HG02943 (cell line): ENCODE measurements at regions not wholly inside any gene's neighbourhood (a gene's known extent, or its start where the extent isn't known, plus 50 kb on each side); places are given as distances from the start of the nearest gene placed in this dataset.

Source experiments
- ATAC-seq: cut with Tn5 transposase; IDR thresholded peaks from one replicate; pipeline ENCODE4 v1.9.1; 2021; ENCODE audit warnings: mild to moderate bottlenecking, low read depth, moderate library complexity; ENCODE audit not compliant: unreplicated experiment

DNA sequence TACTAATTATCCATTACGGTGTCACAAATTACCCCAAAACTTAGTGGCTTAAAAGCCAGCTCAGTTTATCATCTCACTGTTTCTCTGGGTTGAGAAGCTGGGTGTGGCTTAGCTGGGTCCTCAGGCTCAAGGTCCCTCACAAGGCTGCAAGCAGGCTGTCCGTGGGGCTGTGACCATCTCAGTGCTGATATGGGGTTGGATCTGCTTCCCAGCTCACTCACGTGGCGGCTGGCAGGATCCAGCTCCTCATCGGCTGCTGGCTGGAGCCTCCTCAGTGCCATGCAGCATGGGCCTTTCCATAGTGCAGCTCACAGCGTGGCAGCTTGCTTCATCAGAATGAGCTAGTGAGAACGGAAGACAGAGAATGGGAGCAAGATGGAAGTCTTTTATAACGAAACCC lies 128.5 kb upstream of the CPEB4 start:
- no peak for ATAC-seq

DNA sequence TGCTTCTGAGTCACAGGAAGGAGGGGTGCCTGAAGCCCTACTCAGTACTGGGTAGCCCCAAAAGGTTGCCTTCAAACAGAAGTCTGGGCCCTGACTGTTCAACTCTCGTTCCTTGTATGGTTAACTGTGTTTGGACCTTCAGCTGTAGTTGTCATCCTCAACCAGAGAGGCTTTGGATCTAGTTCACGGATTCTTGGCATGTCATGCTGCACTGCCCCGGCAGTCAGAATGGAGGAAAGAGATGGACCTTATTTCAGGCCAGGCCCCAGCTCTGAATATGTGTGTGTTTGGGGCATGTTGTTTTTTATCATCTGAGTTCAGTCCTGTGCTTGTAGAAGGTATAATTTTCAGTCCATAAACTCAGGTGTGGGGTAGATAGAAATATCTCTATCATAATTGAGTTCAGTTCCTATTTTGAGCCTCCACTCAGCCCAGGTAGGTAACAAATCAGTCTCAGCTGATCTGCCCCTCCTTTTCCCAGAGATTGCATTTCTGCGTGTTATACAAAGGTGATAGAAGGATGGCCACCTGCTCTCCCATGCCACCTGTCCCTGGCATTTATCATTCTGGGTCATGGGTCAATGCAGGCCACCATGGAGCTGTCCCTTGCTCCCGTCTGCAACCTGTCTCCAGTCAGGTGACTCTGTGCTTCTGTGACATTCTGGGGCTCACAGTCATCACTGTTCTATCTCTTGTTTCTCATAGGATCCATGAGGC lies 127.5 kb upstream of the CPEB4 start:
- no peak for ATAC-seq

DNA sequence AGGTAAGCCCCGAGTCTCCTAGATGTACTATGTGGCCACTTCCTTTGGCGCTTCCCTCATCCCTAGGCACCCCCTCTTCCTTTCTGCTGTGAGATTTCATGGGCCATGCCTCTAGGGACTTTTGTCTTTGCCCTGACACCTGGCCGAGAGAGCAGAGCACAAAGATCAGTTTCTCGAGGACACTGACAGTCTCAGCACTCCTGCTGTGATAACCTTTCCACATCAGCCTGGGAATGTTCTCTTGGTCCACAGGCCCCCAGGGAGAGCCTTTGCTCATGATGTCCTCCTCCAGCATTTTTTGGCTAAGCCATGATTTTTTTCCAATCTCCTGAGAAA lies 127.0 kb upstream of the CPEB4 start:
- ATAC-seq: no peak

- ATAC-seq: no peak
Observed at GRCh38 chr5:173762045-173762444, 126.1 kb upstream of the CPEB4 start.

GRCh38 chr5:173762930-173763329 lies 125.2 kb upstream of the CPEB4 start:
- ATAC-seq: no peak

DNA sequence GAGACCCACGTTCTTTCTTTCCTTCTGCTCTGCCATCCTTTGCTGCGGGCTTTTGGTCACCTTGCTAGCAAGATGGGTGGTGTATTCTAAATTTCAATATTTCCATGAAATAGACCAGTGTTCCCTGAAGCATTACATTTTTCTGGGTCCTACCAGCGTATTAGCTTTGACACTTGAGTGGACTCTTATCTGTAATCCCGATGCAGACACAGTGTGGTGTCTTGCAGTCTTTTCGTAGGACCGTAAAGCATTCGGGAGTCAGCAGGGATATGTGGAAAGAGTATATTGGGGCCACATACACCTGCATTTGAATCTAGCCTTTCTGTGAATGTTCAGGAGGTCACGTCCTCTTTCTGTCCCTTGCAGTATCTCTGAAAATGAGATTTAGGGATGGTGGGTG lies 124.7 kb upstream of the CPEB4 start:
- ATAC-seq: no peak

DNA sequence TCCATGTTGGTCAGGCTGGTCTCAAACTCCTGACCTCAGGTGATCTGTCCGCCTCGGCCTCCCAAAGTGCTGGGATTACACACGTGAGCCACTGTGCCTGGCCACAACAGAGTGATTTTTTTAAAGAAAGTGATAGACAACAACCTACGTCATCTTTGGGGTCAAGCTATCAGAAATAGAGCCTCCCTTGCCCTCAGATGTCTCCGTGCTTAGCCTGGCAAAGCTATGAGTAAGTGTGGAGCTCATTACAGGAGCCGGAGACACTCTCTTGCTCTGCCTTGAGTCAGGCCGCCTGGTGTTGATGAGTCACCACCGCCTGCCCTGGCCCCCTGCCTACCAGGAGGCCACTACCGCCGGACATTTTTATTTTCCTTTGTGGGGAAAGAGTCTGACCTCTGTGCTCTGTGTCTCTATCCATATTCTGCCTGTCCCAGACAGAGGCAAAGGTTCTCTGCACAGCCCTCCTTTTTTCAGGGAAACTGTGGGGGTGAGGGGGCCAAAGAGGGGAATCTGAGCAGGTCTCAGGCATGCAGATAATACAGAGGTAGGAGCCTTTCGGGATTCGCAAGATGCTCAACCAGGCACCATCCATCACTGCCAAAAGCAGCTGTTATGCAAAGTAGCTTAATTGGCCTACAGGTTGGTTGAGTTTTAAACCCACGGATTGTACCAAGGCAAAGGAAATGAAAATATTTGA lies 123.7 kb upstream of the CPEB4 start:
- no peak for ATAC-seq

- no peak for ATAC-seq
Observed at GRCh38 chr5:173765029-173765644, 123.0 kb upstream of the CPEB4 start.

GRCh38 chr5:173765661-173766060 lies 122.5 kb upstream of the CPEB4 start:
- no peak for ATAC-seq

GRCh38 chr5:173767574-173768266 lies 120.4 kb upstream of the CPEB4 start:
- no peak for ATAC-seq

DNA sequence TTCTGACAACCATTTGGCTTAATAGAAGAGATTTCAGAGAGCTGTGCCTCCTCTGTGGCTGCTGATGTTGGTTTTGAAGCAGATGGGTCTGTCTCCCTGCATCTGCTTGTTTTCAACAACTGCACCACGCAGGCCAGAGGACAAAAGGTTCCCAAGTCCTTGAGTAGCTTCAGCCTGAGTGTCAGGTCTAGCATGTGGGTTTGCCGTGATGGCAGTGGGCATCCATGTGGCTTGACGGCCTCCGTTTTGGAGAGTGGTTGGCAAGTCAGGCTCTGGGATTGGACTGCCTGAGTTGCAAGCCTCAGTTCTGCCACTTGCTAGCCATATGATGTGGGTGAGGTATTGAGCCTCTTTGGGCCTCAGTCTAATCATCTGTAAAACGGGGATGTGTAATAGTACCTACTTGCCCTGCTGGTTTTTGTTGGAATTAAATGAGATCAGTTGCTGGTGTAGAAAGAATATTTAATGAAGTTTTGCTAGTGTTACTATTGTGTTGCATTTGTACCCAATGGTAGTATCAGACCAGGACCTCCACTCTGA lies 119.8 kb upstream of the CPEB4 start:
- ATAC-seq: no peak

DNA sequence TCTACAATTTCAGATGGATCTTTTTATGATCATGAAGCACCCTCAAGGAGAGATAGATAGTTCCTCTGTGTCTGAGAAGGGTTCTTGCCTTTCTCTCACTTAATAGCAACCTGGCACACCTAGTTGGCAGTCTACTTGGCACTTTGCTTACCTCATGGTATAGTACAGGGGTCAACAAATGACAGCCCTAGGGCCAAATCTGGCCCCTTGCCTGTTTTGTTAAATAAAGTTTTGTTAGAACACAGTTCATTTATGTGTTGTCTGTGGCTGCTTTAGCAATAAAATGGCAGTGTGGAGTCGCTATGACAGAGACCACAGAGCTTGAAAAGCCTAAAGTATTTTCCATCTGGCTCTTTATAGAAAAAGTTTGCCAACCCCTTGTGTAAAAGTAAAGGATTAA lies 119.3 kb upstream of the CPEB4 start:
- no peak for ATAC-seq

- no peak for ATAC-seq
Observed at GRCh38 chr5:173770637-173771036, 117.5 kb upstream of the CPEB4 start.

DNA sequence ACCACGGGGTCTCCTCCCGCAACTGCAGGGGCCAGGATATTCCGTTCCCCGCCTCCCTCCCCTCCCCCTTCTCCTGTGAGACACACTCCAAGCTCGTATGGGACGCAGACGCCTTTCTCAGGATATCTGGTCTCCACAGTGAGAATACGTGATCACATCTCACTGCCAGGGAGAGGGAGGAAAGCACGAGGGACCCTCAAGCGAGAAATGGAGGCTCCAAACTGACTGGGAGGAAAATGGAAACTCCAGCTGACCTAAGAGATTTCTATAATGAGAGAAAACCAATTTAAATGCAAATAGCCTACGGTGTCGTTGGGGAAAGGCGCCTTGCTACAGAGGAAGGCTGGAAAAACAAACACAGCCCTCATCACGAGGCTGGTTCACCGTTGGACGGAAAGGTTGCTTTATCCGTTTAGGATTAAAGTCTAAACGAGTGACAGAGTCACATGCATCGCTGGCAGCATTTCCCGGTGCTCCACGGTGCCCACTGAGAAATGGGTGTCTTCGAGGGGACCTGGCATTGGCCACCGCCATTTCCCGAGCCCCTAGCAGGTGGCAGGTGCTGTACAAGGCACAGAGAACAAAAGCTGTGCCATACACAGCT lies 116.9 kb upstream of the CPEB4 start:
- ATAC-seq: no peak

DNA sequence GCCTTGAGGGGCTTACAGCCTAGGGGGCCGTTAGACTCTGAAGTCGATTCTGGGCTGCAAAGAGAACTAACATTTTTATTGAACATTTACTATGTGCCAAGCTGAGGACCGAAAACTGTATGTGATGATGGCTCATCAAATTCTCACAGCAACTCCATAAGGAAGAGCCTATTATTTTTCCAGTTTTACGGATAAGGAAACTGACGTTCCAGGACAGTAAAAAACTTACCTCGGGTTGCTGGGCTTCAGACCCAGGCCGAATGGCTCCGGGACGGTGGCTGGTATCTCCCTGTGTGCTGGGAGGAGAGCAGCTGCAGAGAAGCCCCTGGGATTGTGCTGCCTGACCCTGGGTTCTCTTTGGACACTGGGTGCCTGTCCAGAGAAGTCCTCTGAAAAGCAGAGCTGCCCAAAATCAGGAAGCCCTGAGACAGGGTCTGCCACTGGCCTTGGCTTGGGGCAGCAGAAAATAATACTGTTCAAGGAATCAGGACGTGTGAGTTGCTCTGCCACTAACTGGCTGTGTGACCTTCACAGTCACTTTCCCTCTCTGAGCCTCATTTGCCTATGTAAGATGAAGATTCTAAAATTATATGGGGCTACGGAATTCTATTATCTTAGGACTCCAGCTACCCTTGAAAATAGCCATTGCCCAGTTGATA lies 116.3 kb upstream of the CPEB4 start:
- ATAC-seq: no peak

DNA sequence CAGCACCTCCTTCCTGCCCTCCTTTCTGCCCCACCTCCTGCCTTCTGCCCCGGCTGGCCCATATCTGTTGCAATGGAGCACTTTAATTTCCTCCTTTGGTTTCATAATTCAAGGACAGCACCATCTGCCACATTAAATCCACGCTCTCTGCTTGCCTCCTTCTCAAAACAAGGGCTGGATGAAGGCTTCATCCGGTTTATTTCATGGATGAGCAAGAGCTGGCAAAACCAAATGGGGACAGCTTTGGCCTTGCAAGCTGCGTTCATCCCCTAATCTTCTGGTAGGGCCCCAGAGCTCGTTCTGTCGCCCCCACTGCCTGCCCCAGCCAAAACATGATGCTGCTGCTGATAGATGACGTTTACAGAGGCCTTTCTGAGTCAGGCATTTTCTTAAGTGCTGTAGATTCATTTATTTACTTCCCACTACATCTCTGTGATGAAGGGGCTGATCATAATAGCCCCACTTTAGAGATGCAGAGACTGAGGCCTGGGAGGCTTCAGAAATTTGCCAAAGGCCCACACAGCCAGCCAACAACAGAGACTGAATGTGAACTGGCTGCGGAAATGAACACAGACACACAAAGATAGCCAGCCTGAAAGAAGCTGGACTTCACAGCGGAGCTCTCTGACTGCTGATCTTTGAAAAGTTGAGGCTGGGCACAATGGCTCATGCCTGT lies 115.6 kb upstream of the CPEB4 start:
- no peak for ATAC-seq

- ATAC-seq: no peak
Observed at GRCh38 chr5:173774271-173774761, 113.8 kb upstream of the CPEB4 start.

- no peak for ATAC-seq
Observed at GRCh38 chr5:173775261-173776197, 112.6 kb upstream of the CPEB4 start.
